Stimulated activated CD4-positive, alpha-beta T cell treated with anti-CD3 and anti-CD28 coated beads, Interleukin-15, amount 100 ng/mL, for 24 hours (primary cell): ENCODE measurements at regions not wholly inside any gene's neighbourhood (a gene's known extent, or its start where the extent isn't known, plus 50 kb on each side); places are given as distances from the start of the nearest gene placed in this dataset.
"Not testable (repeated sequence)": the region's sequence is repeated elsewhere in the genome, so short reads cannot be mapped to it uniquely, and the experiment has no call there.

ENCODE experiments used
- DNase-seq: peaks from one replicate; pipeline ENCODE4 v3.0.0-alpha.2; 2020

- peak; percentile 28 for DNase-seq
Measured at GRCh38 chr21:28636752-28637691, 355.7 kb downstream of the LTN1 start.

GRCh38 chr21:28635541-28635940 lies 357.1 kb downstream of the LTN1 start:
- no peak for DNase-seq

GRCh38 chr21:28633839-28634555 lies 358.7 kb downstream of the LTN1 start:
- peak; percentile 31 for DNase-seq

GRCh38 chr21:28632755-28633408 lies 359.8 kb downstream of the LTN1 start:
- no peak for DNase-seq

- no peak for DNase-seq
Measured at GRCh38 chr21:28627691-28628090, 365.0 kb downstream of the LTN1 start.

- no peak for DNase-seq
Measured at GRCh38 chr21:28627261-28627660, 365.4 kb downstream of the LTN1 start.

- DNase-seq: no peak
Measured at GRCh38 chr21:28624626-28625025, 368.1 kb downstream of the LTN1 start.

GRCh38 chr21:28617300-28617699 lies 375.4 kb downstream of the LTN1 start:
- no peak for DNase-seq

GRCh38 chr21:28615276-28615675 lies 377.4 kb downstream of the LTN1 start:
- DNase-seq: no peak

GRCh38 chr21:28614791-28615190 lies 377.9 kb downstream of the LTN1 start:
- DNase-seq: no peak

GRCh38 chr21:28608646-28609045 lies 384.0 kb downstream of the LTN1 start:
- no peak for DNase-seq

- no peak for DNase-seq
Measured at GRCh38 chr21:28607545-28607944, 385.1 kb downstream of the LTN1 start.

GRCh38 chr21:28604946-28605537 lies 387.6 kb downstream of the LTN1 start:
- no peak for DNase-seq

GRCh38 chr21:28602546-28602945 lies 390.1 kb downstream of the LTN1 start:
- DNase-seq: no peak

GRCh38 chr21:28598214-28598613 lies 394.5 kb downstream of the LTN1 start:
- DNase-seq: no peak

- DNase-seq: no peak
Measured at GRCh38 chr21:28592205-28592865, 400.3 kb downstream of the LTN1 start.

- no peak for DNase-seq
Measured at GRCh38 chr21:28590676-28591075, 402.0 kb downstream of the LTN1 start.

- DNase-seq: no peak
Measured at GRCh38 chr21:28590026-28590425, 402.7 kb downstream of the LTN1 start.

GRCh38 chr21:28588997-28589396 lies 403.7 kb downstream of the LTN1 start:
- DNase-seq: no peak

- no peak for DNase-seq
Measured at GRCh38 chr21:28587748-28588147, 404.9 kb downstream of the LTN1 start.

- no peak for DNase-seq
Measured at GRCh38 chr21:28581976-28582375, 410.7 kb downstream of the LTN1 start.

- DNase-seq: not testable (repeated sequence)
Measured at GRCh38 chr21:28581311-28581731, 411.4 kb downstream of the LTN1 start.

GRCh38 chr21:28580585-28580984 lies 412.1 kb downstream of the LTN1 start:
- DNase-seq: no peak
